ENCODE measurements at regions not wholly inside any gene's neighbourhood (a gene's known extent, or its start where the extent isn't known, plus 50 kb on each side); places are given as distances from the start of the nearest gene placed in this dataset.
"Not testable (repeated sequence)": the region's sequence is repeated elsewhere in the genome, so short reads cannot be mapped to it uniquely, and the experiment has no call there.

DNA sequence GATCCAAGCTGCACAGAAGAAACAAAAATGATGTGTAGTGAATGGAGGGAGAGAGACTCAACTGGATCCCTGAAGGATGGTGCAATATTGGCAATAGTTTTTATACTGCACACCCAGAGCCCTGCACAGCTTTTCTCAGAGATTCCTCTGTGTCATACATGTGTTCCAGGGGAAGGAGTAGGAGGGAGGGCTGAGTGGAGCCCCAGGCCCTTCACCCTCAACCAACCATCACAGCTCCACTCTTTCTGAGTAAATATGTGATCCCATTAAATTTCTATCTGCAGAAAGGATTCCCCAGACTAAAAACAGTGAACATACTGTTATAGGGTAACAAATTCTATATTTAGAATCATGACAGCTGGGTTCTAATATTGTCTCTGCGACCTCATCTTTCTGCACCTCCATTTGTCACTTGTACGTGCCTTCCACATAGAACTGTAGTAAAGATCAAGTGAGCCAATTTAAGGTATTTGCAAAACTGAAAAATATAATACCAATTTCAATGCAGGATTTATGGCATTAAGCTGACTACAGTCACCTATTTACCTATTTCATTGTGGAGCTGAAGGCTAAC, 421.4 kb upstream of the NRSN1 start:
- intact Hi-C loops (cut with micrococcal nuclease): no loop called here

DNA sequence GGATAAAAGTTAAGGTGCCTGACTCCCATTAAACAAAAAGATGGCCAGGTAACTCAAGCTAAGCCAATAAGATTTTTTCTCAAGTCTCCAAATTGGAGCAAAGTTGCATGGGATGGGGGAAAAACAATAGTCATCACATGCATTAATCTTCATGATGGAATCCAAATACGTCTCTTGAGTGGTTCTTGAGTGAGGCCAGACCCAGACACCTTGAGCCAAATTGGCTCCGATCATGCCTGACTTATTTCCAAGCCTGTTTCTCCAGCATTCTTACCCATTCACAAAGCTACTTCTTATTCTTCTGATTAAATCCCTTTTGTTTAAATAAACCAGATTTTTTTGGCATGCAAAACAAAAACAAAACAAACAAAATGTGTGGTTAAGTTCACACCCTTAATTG, 420.3 kb upstream of the NRSN1 start:
- intact Hi-C loops (cut with micrococcal nuclease): no loop called here

DNA sequence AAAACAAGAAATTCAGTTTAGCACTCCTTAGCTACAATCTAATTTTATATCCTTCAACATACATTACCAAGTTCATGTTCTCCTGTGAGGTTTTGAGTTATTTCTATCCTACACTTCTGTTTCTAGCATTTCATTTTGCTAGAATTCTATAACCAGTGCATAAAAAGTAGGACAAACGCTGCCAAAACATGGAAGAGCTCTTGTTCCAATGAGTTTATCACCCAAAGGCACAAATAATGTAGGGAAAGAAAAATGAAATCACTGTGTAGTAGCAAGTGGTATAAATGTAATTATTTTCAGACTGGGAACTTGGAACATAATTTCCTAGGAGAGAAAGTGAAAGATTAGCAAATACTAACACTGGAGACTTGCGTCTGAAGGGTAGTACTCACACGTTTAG, 413.3 kb upstream of the NRSN1 start:
- intact Hi-C loops (cut with micrococcal nuclease): no loop called here

DNA sequence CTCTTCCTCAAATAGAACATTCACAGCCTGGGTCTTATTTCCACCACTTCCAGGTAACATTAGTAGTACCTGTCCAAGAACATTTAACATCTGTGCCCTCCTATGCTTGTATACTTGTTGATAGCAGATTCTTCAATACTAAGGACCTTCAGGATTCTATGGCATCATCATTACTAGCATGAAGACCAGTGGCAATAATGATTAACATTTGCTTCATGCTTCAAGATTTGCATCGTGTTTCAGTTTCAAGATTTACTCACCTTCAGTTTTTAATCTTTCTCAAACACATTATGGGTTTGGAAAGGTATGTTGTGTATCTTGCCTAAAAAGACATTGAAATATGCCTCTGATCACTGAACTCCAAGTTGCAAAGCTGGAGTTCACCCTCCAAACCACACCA, 412.8 kb upstream of the NRSN1 start:
- intact Hi-C loops (cut with micrococcal nuclease): no loop called here

DNA sequence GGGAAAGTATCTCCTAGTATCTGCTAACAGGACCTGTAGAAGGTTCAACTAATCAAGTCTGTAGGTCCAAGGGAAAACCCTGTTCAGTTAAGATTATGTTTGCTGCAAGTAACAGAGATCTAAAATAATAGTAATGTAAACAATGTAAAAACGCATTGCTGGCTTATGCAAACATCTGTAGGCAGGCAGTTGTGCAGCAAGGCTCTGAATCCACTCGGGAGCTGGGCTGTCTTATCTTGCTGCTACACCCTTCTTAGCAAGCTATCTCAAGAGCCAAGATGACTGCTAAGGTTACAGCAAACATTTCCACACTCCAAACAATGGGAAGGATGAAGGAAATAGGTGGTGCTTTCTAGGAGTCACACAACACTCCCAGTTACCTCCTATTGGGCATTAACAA, 397.3 kb upstream of the NRSN1 start:
- intact Hi-C loops (cut with micrococcal nuclease): no loop called here

DNA sequence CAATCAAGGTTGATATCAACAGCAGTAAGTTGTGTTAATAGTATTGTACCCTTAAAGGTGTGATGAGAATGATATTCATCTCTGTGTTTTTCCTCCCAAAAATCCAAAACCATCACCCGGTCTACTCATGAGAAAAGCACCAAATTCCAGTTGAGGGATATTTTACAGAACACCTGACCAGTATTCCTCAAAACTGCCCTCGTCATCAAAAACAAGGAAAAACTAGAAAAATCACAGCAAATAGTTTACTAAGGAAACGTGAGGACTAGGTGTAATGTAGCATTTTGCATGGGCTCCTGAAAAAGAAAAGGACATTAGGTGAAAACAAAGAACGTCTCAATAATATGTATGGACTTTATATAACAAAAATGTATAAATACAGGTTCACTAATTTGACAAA, 394.4 kb upstream of the NRSN1 start:
- intact Hi-C loops (cut with micrococcal nuclease): no loop called here

DNA sequence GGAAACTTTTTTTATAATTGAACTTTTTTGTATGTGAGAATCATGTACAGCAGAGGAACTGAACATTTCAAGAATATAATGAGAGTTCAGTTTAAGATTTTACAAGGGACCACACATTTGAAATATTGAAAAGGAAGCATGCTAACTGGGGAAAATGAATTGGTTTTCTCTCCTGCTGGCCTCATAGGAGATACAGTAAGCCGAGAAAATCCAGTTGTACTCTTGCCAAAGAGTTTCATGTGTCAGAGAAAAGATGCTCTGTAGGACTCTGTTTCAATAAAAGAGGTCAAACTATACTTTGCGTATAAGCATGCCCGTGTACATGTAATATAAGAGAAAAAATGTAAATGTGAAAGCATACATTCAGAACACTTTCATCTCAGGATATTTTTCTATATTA, 393.5 kb upstream of the NRSN1 start:
- intact Hi-C loops (cut with micrococcal nuclease): no loop called here

DNA sequence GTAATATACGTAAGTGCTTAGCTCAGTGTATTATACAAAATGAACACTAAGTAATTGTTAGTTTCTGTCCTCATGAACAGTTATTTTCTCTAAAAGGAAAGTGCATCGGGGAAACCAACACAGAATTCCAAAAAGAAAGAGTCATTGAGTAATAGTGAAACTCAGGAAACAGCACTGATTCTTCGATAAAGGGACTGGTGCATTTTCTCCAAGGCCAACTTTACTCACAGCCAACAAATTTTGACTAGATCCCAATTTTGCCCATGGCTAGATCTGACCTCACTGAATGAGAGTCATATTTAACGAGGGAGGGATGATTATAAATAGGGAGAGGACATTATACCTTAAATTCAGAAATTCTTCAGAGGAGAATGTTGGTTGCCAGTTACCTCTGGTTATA, 390.9 kb upstream of the NRSN1 start:
- intact Hi-C loops (cut with micrococcal nuclease): no loop called here

DNA sequence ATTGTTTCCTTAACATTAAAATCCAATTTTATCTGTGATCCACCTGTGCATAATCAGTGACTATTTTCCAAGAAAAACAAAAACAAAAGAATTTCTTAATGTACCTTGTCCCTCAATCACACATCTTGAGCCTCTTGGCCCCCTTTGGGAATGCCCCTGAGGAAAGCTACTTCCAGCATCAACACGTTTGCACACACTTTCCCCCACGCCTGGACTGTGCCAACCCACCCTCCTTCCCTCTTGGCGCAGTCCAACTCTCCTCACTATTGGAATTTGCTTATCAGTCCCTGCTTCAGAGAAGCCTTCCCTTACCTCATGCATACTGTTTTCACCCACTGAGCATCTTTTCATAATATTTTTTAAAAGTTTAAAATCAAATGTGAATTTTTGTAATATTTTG, 389.4 kb upstream of the NRSN1 start:
- intact Hi-C loops (cut with micrococcal nuclease): no loop called here

DNA sequence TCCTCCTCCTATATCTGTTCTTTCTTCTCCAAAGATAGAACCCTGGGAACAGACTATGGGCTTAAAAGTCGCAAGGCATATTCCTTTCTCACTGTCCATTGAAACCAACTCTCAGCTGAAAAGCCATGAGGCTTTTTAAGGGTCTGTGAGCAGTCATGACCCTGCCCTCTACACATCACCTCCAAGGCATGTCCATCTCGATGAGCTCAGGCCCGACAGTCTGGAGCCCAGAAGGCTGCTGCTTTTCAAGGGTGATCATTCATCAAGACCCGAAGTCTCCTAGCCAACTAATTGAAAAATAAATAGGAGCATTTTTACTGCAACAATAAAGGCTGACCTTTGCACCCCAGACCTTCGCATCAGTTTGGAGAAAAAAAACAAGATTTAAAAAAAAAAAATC, 378.8 kb upstream of the NRSN1 start:
- intact Hi-C loops (cut with micrococcal nuclease): no loop called here

DNA sequence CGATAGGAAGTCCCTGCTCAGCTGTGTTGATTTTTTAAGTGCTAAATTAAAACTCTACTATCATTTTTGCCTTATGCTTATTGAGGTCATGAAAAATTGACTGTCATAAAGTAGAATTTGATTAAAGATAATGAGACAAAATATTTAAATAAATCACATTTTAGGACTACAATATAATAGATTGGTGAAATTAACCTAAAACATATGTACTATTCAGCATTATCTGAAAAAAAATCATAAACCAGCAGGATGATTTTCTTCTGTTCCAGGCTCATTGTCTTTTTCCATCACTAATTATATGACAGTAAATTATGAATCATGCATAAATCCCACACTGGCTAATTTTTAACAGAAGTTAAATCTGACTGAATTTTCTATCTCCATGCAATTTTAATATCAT, 373.6 kb upstream of the NRSN1 start:
- intact Hi-C loops (cut with micrococcal nuclease): no loop called here

DNA sequence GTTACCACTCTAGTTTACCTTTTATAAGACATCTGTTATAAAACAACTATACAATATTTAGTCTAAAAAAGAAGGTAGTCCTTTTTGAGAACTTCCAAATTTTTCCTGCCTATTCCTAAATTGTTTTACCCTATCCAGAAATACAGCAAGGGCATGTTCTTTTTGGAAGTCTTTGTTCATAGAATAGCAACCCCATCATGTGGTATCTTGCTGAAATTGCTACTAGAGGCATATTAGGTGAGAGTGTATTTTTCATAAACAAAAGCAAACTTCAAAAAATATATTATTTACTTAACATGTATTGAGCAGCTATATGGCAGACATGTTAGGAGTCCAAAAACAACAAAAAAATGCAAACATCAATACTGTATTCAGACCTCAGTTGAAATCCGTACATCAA, 371.8 kb upstream of the NRSN1 start:
- intact Hi-C loops (cut with micrococcal nuclease): no loop called here

DNA sequence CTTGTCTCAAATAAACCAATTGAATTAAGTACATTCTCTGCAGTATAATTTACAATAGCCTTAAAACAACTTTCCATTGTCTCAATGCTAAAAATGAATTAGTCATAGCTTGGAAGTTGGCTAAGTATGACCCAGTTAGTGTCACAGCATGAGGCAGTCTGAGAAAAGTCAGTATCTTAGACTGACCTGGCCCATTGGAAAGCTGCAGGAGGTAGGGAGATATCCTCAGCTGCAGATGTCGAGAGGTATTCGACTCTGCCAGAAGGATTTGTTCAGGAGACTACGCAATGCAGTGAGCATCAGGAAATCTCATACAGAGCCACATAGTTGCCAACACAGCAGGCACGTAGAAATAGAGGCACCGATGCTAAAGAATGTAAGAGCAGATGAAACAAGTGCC, 350.9 kb upstream of the NRSN1 start:
- intact Hi-C loops (cut with micrococcal nuclease): no loop called here

DNA sequence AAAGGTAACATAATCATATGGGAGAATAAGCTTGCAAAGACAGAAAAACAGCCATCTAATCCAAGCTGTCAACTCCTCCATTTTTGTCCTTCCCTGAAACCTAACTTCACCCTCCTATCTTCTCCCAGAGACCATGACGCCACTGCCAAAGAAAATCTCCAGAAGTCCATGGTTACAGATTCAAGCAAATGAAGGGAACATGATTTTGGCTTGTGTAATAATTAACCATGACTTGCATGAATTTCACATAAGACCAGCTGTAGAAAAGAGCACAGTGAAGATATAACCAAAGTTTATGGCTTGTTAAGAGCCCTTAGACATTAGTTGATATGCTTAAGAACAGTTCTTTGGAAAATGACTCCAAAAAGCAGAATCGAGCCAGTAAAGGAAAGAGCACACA, 342.1 kb upstream of the NRSN1 start:
- intact Hi-C loops (cut with micrococcal nuclease): no loop called here

DNA sequence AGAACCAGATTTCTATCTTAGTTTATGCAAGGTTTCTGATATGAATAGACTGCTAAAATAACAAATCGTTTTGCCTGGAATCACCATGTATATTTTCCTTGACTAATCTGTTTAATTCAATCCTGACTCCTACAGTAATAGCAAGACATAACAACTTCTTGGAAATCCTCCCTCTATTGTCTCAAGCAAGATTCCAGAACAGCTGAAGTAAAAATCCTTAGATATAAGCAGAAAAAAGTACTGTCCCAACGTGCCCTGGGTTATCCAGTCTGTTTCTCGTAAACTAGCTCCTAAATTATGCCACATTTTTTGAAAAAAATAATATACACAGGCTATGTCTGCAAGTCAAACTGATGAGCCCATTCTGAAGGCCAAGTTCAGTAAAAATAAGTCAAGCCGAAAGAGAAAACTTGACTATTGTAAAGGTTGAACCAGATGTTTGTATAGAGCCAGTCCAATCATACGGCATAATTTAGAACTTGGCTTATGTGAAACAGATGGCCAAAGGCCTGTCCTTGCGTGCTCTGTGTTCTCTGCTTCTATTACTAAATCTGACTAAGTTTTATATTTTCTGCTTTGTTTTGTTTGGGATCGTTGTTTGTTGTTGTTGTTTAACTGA, 341.6 kb upstream of the NRSN1 start:
- intact Hi-C loops (cut with micrococcal nuclease): no loop called here

DNA sequence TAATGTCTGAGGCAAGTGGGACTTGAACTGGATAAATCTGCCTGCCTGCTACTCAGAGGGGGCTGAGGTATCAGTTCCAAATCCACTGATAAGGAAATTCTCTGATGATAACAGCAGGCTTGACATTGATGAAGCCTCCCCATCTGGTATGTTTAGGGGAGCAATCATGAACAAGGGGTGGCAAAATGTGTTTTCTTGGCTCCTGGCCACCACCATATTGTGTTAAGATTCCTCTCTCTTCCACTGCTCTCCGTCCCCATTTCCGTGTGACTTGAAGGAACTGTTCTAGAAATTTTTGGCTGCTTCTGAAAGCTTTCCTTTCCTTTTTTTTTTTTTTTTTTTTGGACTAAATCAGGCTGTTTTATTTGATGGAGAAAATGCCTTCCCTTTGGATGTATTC, 335.3 kb upstream of the NRSN1 start:
- intact Hi-C loops (cut with micrococcal nuclease): no loop called here

DNA sequence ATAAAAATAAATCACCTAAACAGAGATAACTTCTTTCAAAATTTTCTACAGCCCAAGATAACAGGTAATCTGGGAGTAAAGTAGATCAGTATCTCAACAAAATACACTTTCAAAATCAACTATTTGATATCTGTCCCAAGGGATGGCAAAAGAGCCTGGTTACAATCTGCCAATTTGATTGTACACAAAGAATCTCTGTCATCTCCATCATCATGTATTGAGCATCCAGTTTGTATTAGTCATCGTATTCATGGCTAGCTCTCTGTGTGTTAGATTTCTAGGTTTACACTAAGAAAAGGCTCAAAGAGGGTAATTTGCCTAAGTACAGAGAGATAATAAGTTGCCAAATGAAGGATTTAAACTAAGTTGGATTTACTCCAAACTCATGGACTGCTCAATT, 329.0 kb upstream of the NRSN1 start:
- intact Hi-C loops (cut with micrococcal nuclease): no loop called here

DNA sequence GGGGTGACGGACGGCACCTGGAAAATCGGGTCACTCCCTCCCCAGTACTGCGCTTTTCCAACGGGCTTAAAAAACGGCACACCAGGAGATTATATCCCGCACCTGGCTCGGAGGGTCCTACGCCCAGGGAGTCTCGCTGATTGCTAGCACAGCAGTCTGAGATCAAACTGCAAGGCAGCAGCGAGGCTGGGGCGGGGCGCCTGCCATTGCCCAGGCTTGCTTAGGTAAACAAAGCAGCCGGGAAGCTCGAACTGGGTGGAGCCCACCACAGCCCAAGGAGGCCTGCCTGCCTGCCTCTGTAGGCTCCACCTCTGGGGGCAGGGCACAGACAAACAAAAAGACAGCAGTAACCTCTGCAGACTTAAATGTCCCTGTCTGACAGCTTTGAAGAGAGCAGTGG, 321.7 kb upstream of the NRSN1 start:
- intact Hi-C loops (cut with micrococcal nuclease): not testable (repeated sequence)

DNA sequence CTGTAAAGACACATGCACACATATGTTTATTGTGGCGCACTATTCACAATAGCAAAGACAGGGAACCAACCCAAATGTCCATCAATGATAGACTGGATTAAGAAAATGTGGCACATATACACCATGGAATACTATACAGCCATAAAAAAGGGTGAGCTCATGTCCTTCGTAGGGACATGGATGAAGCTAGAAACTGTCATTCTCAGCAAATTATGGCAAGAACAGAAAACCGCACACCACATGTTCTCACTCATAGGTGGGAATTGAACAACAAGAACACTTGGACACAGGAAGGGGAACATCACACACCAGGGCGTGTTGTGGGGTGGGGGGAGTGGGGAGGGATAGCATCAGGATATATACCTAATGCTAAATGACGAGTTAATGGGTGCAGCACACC, 304.9 kb upstream of the NRSN1 start:
- intact Hi-C loops (cut with micrococcal nuclease): not testable (repeated sequence)

DNA sequence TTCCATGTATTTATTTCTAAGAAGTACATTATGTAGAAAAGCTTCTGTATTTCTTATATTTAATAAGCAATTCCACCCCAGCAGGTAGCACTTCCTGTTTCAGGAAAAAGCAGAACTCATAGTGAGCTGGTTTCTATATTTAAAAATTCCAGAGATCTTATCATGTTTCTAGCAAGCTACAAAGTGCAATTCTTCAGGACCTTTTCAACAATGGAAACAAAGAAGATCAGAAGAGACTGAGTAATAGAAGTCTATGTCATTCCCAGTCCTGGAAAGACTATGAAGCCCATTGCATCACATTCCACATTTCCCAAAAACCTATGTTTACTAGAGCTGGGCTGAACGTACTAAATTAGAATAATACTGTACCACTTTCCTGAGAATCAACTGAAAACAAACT, 302.6 kb upstream of the NRSN1 start:
- intact Hi-C loops (cut with micrococcal nuclease): no loop called here

DNA sequence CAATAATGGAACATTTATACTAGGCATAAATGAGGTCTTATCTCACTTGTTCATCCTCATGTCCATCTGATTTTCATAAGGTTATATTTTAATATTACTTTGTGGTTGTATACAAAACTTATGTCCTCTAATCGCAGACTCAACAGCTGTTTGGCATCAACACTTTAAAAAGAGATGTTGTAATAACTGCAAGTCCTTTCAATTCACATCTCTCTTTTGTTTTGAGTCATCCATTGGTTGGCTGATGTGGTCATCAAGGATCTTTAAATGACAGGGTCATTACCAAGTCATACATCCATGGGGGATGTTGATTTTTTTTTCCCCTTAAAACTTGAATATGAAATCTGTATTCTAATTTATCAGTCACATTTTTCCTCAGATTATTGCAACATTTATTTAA, 299.4 kb upstream of the NRSN1 start:
- intact Hi-C loops (cut with micrococcal nuclease): no loop called here

DNA sequence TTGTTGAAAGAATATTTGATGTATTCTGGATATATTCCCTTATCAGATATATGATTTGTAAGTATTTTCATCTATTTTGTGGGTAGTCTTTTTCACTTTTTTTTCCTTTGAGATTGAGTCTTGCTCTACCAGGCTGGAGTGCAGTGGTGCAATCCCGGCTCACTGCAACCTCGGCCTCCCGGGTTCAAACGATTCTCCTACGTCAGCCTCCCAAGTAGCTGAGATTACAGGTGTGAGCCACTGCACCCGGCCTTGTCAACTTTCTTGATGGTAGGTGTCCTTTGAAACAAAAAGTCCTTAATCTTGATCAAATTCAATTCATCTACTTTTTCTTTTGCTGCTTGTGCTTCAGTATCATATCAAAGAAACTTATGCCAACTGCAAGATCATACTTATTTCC, 297.2 kb upstream of the NRSN1 start:
- intact Hi-C loops (cut with micrococcal nuclease): no loop called here

DNA sequence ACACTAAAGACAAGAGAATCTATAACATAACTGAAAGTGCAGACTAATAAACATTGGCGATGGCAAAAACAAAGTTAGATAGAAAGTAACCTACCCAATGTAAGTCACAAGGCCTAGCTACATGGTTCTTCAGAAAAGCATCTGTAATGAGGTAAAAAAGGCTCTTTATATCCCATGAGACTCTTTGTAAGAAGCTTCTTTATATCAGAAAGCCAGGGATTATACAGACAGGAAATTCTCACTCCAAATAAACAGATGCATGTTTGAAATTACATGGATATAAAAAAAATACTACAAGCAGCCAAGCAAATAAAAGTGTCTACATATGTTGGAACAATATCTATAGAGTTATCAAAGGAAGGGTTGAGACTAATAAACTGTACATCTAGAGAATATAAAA, 284.9 kb upstream of the NRSN1 start:
- intact Hi-C loops (cut with micrococcal nuclease): no loop called here

DNA sequence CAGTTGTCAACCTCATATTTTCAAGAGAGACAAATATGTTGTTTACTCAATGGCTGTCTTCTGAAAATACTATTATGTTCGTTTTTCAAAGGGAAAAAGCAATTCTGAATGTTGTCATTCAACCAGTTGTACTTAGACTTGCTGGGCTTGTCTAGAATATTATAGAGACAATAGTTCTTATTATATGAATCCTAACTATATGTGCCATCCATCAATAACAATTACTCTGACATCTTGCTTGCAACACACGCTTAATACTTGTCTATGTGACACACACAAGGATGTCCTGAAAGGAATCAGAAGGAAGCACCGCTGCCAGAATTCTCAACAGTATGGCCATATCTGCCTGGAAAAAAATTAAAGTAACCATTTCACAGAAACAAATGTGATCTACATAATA, 283.3 kb upstream of the NRSN1 start:
- intact Hi-C loops (cut with micrococcal nuclease): no loop called here

Data from T-helper 1 cell treated with Interleukin-12 subunit alpha and Interleukin-12 subunit beta and Interleukin-4 antibody, amounts not matched to agents 30 ng/mL and 1 ng/mL, for 36 hours (primary cell).